Stimulated activated CD4-positive, alpha-beta T cell treated with anti-CD3 and anti-CD28 coated beads, TNF-alpha, amount 100 ng/mL, for 48 hours (primary cell): ENCODE measurements at regions not wholly inside any gene's neighbourhood (a gene's known extent, or its start where the extent isn't known, plus 50 kb on each side); places are given as distances from the start of the nearest gene placed in this dataset.

ENCODE experiments used
- DNase-seq, 3 donors: peaks; one replicate each; pipeline ENCODE4 v3.0.0-alpha.2; 2020; ENCODE audit warnings: low read depth in 3 of 3

GRCh38 chr3:46146548-46146947 is 61.6 kb downstream of the CCR1 start:
- DNase-seq, result no peak

GRCh38 chr3:46146021-46146420 is 62.1 kb downstream of the CCR1 start:
- no peak for DNase-seq

- DNase-seq, result no peak
Observed at GRCh38 chr3:46145147-46145546, 63.0 kb downstream of the CCR1 start.

DNA sequence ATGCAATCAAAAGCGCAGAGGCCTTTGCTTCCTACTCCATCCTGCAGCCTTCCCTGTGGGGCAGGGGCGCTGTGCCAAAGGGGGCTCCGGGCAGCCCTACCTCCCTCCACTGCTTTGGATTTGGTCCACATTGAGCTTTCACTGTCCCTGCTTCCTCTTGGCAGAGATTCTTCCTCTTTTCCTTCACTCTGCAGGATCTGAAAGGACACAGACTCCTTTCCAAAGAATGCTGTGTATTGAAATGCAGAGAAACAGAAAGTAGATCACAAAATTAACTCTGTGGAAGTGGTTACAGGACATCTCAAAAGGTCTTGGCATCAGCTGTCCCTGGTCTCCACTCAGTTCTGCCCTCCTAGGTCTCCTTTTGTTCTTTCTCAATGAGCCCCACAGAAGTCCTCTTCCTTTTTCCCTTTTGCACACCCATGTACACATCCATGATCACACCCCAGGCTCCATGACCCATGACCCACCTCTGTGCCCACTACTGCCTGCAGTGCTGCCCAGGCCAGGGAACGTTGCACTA is 64.1 kb downstream of the CCR1 start:
- no peak for DNase-seq

DNA sequence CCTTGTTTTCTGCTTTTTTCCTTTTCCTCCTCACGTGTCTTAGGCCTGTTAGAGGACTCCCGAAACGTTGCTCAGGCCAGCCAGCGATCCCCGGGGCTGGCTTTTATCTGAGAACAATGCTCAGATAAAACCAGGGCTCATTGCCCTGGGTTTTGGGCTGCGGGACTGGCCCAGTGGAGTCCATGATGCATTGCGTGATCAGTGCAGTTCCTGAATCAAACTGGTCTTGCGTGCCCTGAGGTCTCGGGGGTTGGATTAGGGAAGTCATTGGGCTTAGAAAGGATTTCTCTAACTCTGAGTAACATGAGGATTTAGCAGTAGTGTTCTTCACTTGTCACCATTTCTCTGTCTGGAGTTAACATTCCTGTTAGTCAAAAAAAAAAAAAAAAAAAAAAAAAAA is 66.3 kb downstream of the CCR1 start:
- DNase-seq, result no peak

DNA sequence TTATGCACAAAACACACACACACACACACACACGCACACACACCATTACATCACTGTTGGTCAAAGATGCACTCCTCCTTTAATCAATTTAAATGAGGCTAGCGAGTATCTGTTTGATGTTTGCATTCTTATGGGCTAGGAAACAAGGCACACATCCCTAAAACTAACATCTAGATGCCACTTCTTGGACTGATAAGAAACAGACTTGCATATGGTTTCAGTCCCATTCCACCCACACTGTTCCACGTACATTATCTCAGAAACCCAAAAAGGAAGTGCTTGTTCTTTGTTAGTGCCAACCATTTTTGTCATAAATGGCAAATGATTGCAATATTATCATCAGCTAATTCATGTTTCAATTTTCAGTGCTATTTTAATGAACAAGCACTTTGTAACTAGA is 69.5 kb downstream of the CCR1 start:
- no peak for DNase-seq

DNA sequence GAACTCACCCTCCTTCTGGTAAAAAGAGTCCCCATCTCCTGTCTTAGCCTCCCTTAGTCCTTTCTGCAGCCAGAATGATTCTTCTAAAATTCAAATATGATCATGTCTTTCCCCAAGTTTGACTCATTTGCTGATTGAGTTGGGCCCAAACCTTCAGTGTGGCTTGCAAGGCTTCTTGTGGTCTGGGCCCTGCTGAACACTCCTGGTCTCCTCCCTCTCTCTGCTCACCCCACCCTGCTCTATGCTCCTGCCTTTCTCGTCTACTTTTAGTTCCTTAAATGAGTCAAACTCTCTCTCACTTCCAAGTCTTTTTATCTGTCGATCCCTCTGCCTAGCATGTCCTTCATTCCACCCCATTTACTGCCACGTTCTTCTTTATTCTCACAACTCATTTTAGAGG is 72.6 kb downstream of the CCR1 start:
- no peak for DNase-seq

DNA sequence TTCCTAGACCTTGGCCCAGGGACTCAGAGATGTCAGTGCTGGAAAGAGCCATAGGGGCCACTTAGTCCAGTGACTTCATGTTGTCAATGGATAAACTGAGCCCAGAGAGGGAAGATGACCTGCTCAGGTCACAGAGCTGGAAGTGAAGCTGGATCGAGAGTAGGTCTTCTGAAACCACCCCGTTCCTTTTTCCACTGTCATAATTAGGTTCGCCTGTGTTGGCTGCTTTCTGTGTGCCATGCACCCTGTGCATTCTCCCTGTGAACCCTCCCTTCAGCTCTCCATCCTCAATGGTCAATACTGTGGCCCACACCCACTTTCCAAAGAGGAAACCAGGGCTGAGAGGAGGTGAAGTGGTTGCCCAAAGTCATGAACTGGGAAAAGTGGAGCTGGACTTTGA is 74.8 kb downstream of the CCR1 start:
- DNase-seq, result no peak

- no peak for DNase-seq
Observed at GRCh38 chr3:46132565-46132964, 75.5 kb downstream of the CCR1 start.

GRCh38 chr3:46131884-46132450 is 76.1 kb downstream of the CCR1 start:
- no peak for DNase-seq

- DNase-seq, result no peak
Observed at GRCh38 chr3:46130631-46131310, 77.3 kb downstream of the CCR1 start.

- no peak for DNase-seq
Observed at GRCh38 chr3:46129588-46130272, 78.4 kb downstream of the CCR1 start.

- no peak for DNase-seq
Observed at GRCh38 chr3:46127503-46127902, 80.6 kb downstream of the CCR1 start.

GRCh38 chr3:46124216-46125177 is 83.6 kb downstream of the CCR1 start:
- no peak for DNase-seq

DNA sequence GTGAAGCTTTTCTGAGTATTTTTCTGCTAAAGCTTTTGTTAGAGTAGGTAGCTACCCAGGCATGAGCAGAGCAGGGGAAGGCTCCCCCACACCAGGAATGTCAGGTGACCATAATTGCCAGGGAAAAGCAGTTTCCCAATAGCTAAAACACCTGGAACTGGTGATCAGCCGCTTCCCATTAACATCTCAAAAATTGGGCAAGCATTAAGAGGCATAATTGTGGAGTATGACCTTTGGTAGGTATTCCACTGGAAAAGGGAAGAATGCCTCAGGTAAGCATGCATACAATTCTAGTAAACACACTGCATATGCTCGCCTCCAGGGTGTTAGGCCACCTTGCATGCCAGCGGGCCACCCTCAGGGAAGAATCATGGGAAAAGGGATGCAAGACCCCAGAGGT is 84.5 kb downstream of the CCR1 start:
- no peak for DNase-seq

DNA sequence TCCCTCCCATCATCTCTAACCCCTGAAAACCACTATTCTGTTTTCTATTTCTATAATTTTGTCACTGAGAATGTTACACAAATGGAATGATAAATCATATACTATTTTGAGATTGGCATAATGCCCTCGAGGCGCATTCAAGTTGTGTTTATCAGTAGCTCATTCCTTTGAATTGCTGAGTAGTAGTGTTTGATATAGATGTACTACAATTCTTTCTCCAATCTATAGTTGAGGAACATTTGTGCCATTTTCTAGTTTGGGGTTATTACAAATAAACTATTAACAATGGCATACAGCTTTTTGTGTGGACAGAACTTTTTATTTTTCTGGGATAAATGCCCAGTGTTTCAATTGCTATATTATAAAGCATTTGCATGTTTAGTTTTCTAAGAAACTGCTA is 86.0 kb downstream of the CCR1 start:
- no peak for DNase-seq

DNA sequence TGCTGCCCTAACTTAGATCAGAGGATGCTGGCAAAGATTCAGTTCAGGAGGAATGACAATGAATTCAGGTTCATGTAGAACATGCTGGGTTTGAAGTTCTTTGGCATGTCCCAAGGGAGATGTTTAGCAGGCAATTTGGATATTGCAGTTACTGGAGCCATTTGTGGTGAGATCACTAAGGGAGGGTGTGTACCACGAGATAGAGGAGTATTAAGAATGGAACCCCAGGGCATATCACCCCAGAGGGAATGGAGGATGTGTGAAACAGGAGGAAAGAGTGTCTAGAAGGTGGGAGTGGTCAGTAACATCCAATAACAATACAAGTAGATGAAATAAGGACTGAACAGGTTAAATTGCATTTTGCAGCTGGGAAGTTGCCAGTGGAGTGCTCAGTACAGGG is 87.1 kb downstream of the CCR1 start:
- no peak for DNase-seq

GRCh38 chr3:46119709-46120498 is 88.2 kb downstream of the CCR1 start:
- DNase-seq, result no peak

- DNase-seq, result no peak
Observed at GRCh38 chr3:46119253-46119652, 88.9 kb downstream of the CCR1 start.

DNA sequence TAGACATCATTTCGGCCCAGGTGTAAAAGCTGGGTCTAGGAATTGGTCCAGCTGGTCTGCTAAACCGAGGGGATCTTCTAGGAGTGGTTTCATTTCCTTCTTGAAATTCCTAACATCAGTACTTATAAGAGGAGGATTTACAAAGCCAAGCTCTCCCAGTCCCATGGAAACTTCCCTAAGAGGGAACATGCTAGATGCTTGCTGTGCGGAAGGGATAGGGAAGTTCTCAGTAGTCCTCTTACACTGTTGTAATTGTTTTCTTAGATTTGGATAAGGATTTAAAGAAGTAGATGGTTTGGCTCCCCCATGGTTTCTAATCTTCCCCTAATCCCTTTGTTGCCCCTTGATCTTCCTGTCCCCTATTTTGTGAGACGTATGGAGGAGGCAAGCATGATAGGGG is 89.7 kb upstream of the XCR1 start:
- DNase-seq, result no peak

GRCh38 chr3:46114323-46114988 is 87.2 kb upstream of the XCR1 start:
- DNase-seq, result no peak
